WI38 (cell line): ENCODE measurements at regions not wholly inside any gene's neighbourhood (a gene's known extent, or its start where the extent isn't known, plus 50 kb on each side); places are given as distances from the start of the nearest gene placed in this dataset.

Experiments
- H3K4me3 ChIP-seq: 2 replicates; pipeline ENCODE4 v1.5.1; 2011; ENCODE audit warnings: low read depth, mild to moderate bottlenecking, control low read depth, low read length
- TF ChIP-seq, protein P1 (sequence below): IDR thresholded peaks from 2 replicates; pipeline ENCODE4 v1.5.1; 2012; ENCODE audit warnings: low read depth, mild to moderate bottlenecking, control low read depth, low read length

DNA sequence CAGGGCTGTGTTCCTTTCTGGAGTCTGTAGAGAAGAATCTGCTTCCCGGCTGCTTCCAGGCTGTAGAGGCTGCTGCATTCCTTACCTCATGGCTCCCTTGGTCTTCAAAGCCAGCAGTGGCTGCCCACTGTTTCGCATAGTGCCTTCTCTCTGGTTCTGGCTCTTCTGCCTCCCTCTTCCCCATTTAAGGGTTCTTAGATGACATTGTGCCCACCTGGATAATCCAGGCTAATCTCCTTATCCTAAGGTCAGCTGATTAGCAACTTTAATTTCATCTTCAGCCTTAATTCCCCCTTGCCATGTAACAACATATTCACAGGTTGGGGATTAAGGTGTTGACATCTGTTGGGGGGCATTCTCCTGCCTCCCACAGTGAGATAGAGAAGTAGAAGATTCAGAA is 208.6 kb upstream of the TMTC1 start:
- no peak overlapping the region for H3K4me3 ChIP-seq
- TF ChIP-seq, protein P1, sequence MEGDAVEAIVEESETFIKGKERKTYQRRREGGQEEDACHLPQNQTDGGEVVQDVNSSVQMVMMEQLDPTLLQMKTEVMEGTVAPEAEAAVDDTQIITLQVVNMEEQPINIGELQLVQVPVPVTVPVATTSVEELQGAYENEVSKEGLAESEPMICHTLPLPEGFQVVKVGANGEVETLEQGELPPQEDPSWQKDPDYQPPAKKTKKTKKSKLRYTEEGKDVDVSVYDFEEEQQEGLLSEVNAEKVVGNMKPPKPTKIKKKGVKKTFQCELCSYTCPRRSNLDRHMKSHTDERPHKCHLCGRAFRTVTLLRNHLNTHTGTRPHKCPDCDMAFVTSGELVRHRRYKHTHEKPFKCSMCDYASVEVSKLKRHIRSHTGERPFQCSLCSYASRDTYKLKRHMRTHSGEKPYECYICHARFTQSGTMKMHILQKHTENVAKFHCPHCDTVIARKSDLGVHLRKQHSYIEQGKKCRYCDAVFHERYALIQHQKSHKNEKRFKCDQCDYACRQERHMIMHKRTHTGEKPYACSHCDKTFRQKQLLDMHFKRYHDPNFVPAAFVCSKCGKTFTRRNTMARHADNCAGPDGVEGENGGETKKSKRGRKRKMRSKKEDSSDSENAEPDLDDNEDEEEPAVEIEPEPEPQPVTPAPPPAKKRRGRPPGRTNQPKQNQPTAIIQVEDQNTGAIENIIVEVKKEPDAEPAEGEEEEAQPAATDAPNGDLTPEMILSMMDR, result no peak

DNA sequence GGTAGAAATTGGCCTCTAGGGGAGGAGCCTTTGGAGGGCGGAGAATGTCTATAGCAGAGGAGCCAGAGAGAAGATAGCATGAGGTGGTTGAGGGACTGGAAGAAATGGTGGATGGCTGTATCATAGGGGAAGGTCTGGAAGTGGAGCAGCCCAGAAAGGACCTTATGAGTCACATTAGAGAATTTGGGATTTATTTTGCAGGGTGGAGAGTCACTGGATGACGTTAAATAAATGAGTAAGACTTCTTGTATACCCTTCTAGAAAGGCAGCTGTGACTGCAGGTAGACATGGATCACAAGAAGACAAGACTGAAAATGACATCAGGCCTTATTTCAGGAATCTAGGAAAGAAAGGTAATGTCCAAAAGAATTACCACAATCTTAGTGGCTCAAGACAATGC is 208.2 kb upstream of the TMTC1 start:
- TF ChIP-seq, protein P1, result no peak
- H3K4me3 ChIP-seq, result no peak overlapping the region

DNA sequence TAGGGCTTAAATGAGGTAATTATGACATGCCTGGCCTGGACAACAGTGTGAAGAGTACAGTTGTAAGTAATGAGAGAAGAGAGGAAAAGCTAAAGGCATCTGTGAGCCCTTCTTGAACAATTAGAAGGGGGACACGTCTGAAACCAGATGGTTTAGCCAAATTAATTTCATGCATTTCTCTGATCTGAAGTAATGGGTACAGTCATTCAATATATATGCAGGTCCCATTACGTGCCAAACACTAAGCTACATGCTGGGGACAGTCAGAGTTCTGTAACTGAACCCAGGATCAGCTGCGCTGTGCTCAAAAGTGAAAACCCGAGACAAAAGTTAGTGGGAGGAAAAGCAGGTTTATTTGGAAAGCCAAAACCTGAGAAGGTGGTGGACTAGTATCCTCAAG is 207.2 kb upstream of the TMTC1 start:
- TF ChIP-seq, protein P1, result no peak
- no peak overlapping the region for H3K4me3 ChIP-seq

DNA sequence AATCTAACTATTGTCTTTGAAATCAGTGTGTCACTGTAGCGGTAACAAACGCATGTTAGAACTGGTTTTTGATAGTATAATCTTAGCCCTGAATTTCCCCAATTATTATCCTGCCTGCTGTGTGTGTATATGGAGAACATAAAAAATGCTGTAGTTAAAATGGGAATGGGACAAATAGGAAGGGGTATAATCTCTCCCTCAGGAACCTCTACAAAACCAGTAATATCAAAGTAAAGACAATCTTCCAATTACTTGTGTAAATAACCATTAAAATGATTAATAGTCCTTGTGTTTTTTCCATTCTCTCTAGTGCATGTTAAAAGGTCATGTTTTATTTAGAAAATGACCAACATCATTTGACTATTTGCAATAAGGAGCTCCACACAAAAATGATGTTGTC is 200.1 kb upstream of the TMTC1 start:
- TF ChIP-seq, protein P1, result no peak
- H3K4me3 ChIP-seq, result no peak overlapping the region

DNA sequence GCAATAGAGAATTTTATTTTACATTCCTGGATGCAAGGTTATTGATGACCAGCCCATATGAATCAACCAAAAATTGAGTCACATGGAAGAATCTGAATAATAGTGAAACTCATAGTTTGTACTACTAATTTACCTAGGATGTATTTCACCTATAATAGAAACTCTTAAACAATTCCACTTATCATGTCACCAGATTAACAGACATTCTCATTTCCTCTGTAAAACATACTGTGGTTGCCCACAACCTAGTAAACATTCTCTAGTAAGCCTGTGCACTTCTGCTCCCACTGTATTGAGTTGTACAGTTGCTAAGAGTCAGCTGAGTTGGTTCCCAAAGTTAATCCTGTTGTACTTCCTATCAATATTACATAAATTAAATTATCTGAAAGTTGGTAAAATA is 196.6 kb upstream of the TMTC1 start:
- no peak overlapping the region for H3K4me3 ChIP-seq
- TF ChIP-seq, protein P1, result no peak

DNA sequence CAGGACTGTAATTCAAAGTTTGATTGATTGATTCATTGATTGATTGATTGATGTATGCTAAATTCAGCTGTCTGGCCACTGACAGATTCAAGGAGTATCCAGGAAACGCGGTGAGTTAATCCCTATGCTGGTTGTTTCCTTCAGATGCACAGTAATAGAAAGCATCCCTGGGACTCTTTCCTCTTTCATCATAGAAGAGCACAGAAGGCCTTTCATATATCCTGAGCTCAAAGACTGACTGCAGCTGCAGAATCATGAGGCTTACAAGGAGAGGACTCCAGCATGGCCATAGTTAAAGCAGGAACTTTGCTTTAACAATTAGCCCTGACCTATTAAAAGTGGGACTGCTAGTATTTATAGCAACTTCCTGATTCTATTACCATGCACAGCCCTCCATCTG is 187.7 kb upstream of the TMTC1 start:
- no peak overlapping the region for H3K4me3 ChIP-seq
- TF ChIP-seq, protein P1, result no peak

DNA sequence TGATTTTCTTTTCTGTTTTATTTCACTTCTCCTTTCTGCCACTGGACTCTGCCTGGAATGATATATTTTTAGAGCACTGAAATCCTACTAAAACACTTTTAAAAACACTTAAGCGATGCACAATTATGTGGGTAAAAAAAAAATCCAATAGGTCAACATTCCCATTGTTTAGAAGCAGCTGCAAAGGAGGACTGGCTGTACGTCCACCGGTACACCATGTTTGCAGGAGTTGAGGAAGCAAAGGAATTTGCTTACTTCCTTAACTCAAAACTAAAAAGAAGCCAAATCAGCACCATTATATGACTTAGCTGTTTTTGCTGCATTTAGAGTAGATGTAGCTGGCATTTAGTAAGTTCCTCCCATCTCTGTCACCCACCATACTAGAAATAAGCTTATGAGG is 186.8 kb upstream of the TMTC1 start:
- TF ChIP-seq, protein P1, result no peak
- H3K4me3 ChIP-seq, result no peak overlapping the region
